ENCODE measurements at regions not wholly inside any gene's neighbourhood (a gene's known extent, or its start where the extent isn't known, plus 50 kb on each side); places are given as distances from the start of the nearest gene placed in this dataset.

- Histone ChIP-seq H3K36me3 (ENCODE audit: control insufficient read depth, insufficient read depth, low read length) (no peaks in the 10 kb centered on the region), H3K27me3 (ENCODE audit: control insufficient read depth, insufficient read depth, low read length) (no peaks in the 10 kb centered on the region), H3K4me1 (ENCODE audit: control insufficient read depth, insufficient read depth, low read length) (no peaks in the 10 kb centered on the region), H3K27ac (ENCODE audit: low read depth, low read length) (no peak overlapping the region), H3K4me3 (ENCODE audit: low read depth, low read length) (no peak overlapping the region), H3K9me3 (ENCODE audit: control insufficient read depth, insufficient read depth, low read length) (no peaks in the 10 kb centered on the region)
- DNase-seq (ENCODE audit: low read depth in 4 of 6, low spot score in 6 of 6) = peak in 1 of 6 donors; percentile 38
These were observed 56.1 kb upstream of the ELMO1 start for GRCh38 chr7:37504801-37505200.

- no peak overlapping the region for H3K27ac ChIP-seq (ENCODE audit: low read depth, low read length)
- no peak for DNase-seq (ENCODE audit: low read depth in 4 of 6, low spot score in 6 of 6)
- no peak overlapping the region for H3K4me3 ChIP-seq (ENCODE audit: low read depth, low read length)
- no peaks in the 10 kb centered on the region for H3K9me3 ChIP-seq (ENCODE audit: control insufficient read depth, insufficient read depth, low read length)
- no peaks in the 10 kb centered on the region for H3K36me3 ChIP-seq (ENCODE audit: control insufficient read depth, insufficient read depth, low read length)
- no peaks in the 10 kb centered on the region for H3K4me1 ChIP-seq (ENCODE audit: control insufficient read depth, insufficient read depth, low read length)
- H3K27me3 ChIP-seq (ENCODE audit: control insufficient read depth, insufficient read depth, low read length) = no peaks in the 10 kb centered on the region
- 87% methylated on average over 4 of the region's 6 CpGs for WGBS (ENCODE audit: insufficient coverage)
These were observed 57.2 kb upstream of the ELMO1 start for GRCh38 chr7:37505750-37506353.

GRCh38 chr7:37508118-37508517 is 59.5 kb upstream of the ELMO1 start:
- H3K4me3 ChIP-seq (ENCODE audit: low read depth, low read length) = no peak overlapping the region
- WGBS (ENCODE audit: insufficient coverage) = 100% methylated on average over 1 of the region's 3 CpGs
- no peaks in the 10 kb centered on the region for H3K27me3 ChIP-seq (ENCODE audit: control insufficient read depth, insufficient read depth, low read length)
- H3K27ac ChIP-seq (ENCODE audit: low read depth, low read length) = no peak overlapping the region
- no peaks in the 10 kb centered on the region for H3K36me3 ChIP-seq (ENCODE audit: control insufficient read depth, insufficient read depth, low read length)
- no peak for DNase-seq (ENCODE audit: low read depth in 4 of 6, low spot score in 6 of 6)
- H3K4me1 ChIP-seq (ENCODE audit: control insufficient read depth, insufficient read depth, low read length) = no peaks in the 10 kb centered on the region
- H3K9me3 ChIP-seq (ENCODE audit: control insufficient read depth, insufficient read depth, low read length) = no peaks in the 10 kb centered on the region

- Histone ChIP-seq H3K9me3 (ENCODE audit: control insufficient read depth, insufficient read depth, low read length) (no peaks in the 10 kb centered on the region), H3K4me3 (ENCODE audit: low read depth, low read length) (no peak overlapping the region), H3K27ac (ENCODE audit: low read depth, low read length) (no peak overlapping the region), H3K27me3 (ENCODE audit: control insufficient read depth, insufficient read depth, low read length) (no peaks in the 10 kb centered on the region), H3K4me1 (ENCODE audit: control insufficient read depth, insufficient read depth, low read length) (no peaks in the 10 kb centered on the region), H3K36me3 (ENCODE audit: control insufficient read depth, insufficient read depth, low read length) (no peaks in the 10 kb centered on the region)
- no CpG with 5 or more reads among the region's 3 CpGs for WGBS (ENCODE audit: insufficient coverage)
- DNase-seq (ENCODE audit: low read depth in 4 of 6, low spot score in 6 of 6) = no peak
These were observed 61.5 kb upstream of the ELMO1 start for GRCh38 chr7:37510043-37510634.

- no peaks in the 10 kb centered on the region for H3K36me3 ChIP-seq (ENCODE audit: control insufficient read depth, insufficient read depth, low read length)
- H3K27ac ChIP-seq (ENCODE audit: low read depth, low read length) = peak overlapping the region; percentile 13
- H3K9me3 ChIP-seq (ENCODE audit: control insufficient read depth, insufficient read depth, low read length) = no peaks in the 10 kb centered on the region
- 80% methylated on average over 2 of the region's 4 CpGs for WGBS (ENCODE audit: insufficient coverage)
- H3K4me1 ChIP-seq (ENCODE audit: control insufficient read depth, insufficient read depth, low read length) = no peaks in the 10 kb centered on the region
- no peak overlapping the region for H3K4me3 ChIP-seq (ENCODE audit: low read depth, low read length)
- no peak for DNase-seq (ENCODE audit: low read depth in 4 of 6, low spot score in 6 of 6)
- H3K27me3 ChIP-seq (ENCODE audit: control insufficient read depth, insufficient read depth, low read length) = no peaks in the 10 kb centered on the region
These were observed 63.3 kb upstream of the ELMO1 start for GRCh38 chr7:37511915-37512314.

- WGBS (ENCODE audit: insufficient coverage) = 62% methylated on average over 5 of the region's 5 CpGs
- Histone ChIP-seq H3K27me3 (ENCODE audit: control insufficient read depth, insufficient read depth, low read length) (no peaks in the 10 kb centered on the region), H3K27ac (ENCODE audit: low read depth, low read length) (no peak overlapping the region), H3K9me3 (ENCODE audit: control insufficient read depth, insufficient read depth, low read length) (no peaks in the 10 kb centered on the region), H3K4me3 (ENCODE audit: low read depth, low read length) (no peak overlapping the region), H3K4me1 (ENCODE audit: control insufficient read depth, insufficient read depth, low read length) (no peaks in the 10 kb centered on the region), H3K36me3 (ENCODE audit: control insufficient read depth, insufficient read depth, low read length) (no peaks in the 10 kb centered on the region)
- no peak for DNase-seq (ENCODE audit: low read depth in 4 of 6, low spot score in 6 of 6)
These were observed 65.8 kb upstream of the ELMO1 start for GRCh38 chr7:37514497-37514896.

GRCh38 chr7:37516664-37517063 is 68.0 kb upstream of the ELMO1 start:
- no peaks in the 10 kb centered on the region for H3K4me1 ChIP-seq (ENCODE audit: control insufficient read depth, insufficient read depth, low read length)
- H3K36me3 ChIP-seq (ENCODE audit: control insufficient read depth, insufficient read depth, low read length) = no peaks in the 10 kb centered on the region
- no peak overlapping the region for H3K27ac ChIP-seq (ENCODE audit: low read depth, low read length)
- H3K9me3 ChIP-seq (ENCODE audit: control insufficient read depth, insufficient read depth, low read length) = no peaks in the 10 kb centered on the region
- DNase-seq (ENCODE audit: low read depth in 4 of 6, low spot score in 6 of 6) = no peak
- H3K27me3 ChIP-seq (ENCODE audit: control insufficient read depth, insufficient read depth, low read length) = no peaks in the 10 kb centered on the region
- WGBS (ENCODE audit: insufficient coverage) = 49% methylated on average over 4 of the region's 5 CpGs
- H3K4me3 ChIP-seq (ENCODE audit: low read depth, low read length) = no peak overlapping the region

- DNase-seq (ENCODE audit: low read depth in 4 of 6, low spot score in 6 of 6) = no peak
- H3K4me3 ChIP-seq (ENCODE audit: low read depth, low read length) = no peak overlapping the region
- WGBS (ENCODE audit: insufficient coverage) = 88% methylated on average over 1 of the region's 2 CpGs
- no peaks in the 10 kb centered on the region for H3K27me3 ChIP-seq (ENCODE audit: control insufficient read depth, insufficient read depth, low read length)
- H3K36me3 ChIP-seq (ENCODE audit: control insufficient read depth, insufficient read depth, low read length) = no peaks in the 10 kb centered on the region
- no peaks in the 10 kb centered on the region for H3K9me3 ChIP-seq (ENCODE audit: control insufficient read depth, insufficient read depth, low read length)
- no peak overlapping the region for H3K27ac ChIP-seq (ENCODE audit: low read depth, low read length)
- H3K4me1 ChIP-seq (ENCODE audit: control insufficient read depth, insufficient read depth, low read length) = no peaks in the 10 kb centered on the region
These were observed 69.6 kb upstream of the ELMO1 start for GRCh38 chr7:37518266-37518665.

GRCh38 chr7:37524056-37524455 is 75.4 kb upstream of the ELMO1 start:
- WGBS (ENCODE audit: insufficient coverage) = 88% methylated on average over 4 of the region's 4 CpGs
- Histone ChIP-seq H3K9me3 (ENCODE audit: control insufficient read depth, insufficient read depth, low read length) (no peaks in the 10 kb centered on the region), H3K4me1 (ENCODE audit: control insufficient read depth, insufficient read depth, low read length) (peaks cover 4% of the 10 kb centered on the region), H3K27ac (ENCODE audit: low read depth, low read length) (no peak overlapping the region), H3K4me3 (ENCODE audit: low read depth, low read length) (no peak overlapping the region), H3K36me3 (ENCODE audit: control insufficient read depth, insufficient read depth, low read length) (no peaks in the 10 kb centered on the region), H3K27me3 (ENCODE audit: control insufficient read depth, insufficient read depth, low read length) (no peaks in the 10 kb centered on the region)
- no peak for DNase-seq (ENCODE audit: low read depth in 4 of 6, low spot score in 6 of 6)

- WGBS (ENCODE audit: insufficient coverage) = 21% methylated on average over 2 of the region's 2 CpGs
- DNase-seq (ENCODE audit: low read depth in 4 of 6, low spot score in 6 of 6) = peak in 1 of 6 donors; percentile 94
- H3K27me3 ChIP-seq (ENCODE audit: control insufficient read depth, insufficient read depth, low read length) = no peaks in the 10 kb centered on the region
- peaks cover 4% of the 10 kb centered on the region for H3K4me1 ChIP-seq (ENCODE audit: control insufficient read depth, insufficient read depth, low read length)
- no peak overlapping the region for H3K27ac ChIP-seq (ENCODE audit: low read depth, low read length)
- no peak overlapping the region for H3K4me3 ChIP-seq (ENCODE audit: low read depth, low read length)
- no peaks in the 10 kb centered on the region for H3K36me3 ChIP-seq (ENCODE audit: control insufficient read depth, insufficient read depth, low read length)
- H3K9me3 ChIP-seq (ENCODE audit: control insufficient read depth, insufficient read depth, low read length) = no peaks in the 10 kb centered on the region
These were observed 76.1 kb upstream of the ELMO1 start for GRCh38 chr7:37524797-37525196.
